HG02571 (cell line): ENCODE measurements at regions not wholly inside any gene's neighbourhood (a gene's known extent, or its start where the extent isn't known, plus 50 kb on each side); places are given as distances from the start of the nearest gene placed in this dataset.
A peak's percentile ranks its signal among the peaks of the same experiment; 100 is the strongest.
"Not testable (repeated sequence)": the region's sequence is repeated elsewhere in the genome, so short reads cannot be mapped to it uniquely, and the experiment has no call there.

ENCODE experiments used
- ATAC-seq: cut with Tn5 transposase; IDR thresholded peaks from one replicate; pipeline ENCODE4 v1.9.1; 2021; ENCODE audit warnings: mild to moderate bottlenecking, moderate library complexity; ENCODE audit not compliant: unreplicated experiment

DNA sequence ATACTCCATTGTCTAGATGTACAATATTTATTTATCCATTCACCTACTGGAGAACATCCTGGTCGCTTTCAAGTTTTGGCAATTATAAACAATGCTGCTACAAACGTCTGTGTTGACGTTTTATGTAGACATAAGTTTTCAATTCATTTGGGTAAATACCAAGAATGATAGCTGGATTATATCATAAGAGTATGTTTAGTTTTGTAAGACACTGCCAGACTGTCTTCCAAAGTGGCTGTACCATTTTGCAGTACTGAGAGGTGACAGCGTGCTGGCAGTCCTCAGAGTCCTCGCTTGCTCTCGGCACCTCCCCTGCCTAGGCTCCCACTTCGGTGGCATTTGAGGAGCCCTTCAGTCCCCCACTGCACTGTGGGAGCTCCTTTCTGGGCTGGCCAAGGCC is 253.3 kb upstream of the INTU start:
- ATAC-seq = no peak

DNA sequence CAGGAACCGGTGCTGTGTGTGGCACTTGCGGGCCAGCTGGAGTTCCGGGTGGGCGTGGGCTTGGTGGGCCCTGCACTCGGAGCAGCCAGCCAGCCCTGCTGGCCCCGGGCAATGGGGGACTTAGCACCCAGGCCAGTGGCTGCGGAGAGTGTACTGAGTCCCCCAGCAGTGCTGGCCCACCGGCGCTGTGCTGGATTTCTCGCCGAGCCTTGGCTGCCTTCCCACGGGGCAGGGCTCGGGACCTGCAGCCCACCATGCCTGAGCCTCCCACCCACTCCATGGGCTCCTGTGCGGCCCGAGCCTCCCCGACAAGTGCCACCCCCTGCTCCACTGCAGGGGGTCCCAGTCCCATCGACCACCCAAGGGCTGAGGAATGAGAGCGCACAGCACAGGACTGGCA is 252.8 kb upstream of the INTU start:
- ATAC-seq = not testable (repeated sequence)

DNA sequence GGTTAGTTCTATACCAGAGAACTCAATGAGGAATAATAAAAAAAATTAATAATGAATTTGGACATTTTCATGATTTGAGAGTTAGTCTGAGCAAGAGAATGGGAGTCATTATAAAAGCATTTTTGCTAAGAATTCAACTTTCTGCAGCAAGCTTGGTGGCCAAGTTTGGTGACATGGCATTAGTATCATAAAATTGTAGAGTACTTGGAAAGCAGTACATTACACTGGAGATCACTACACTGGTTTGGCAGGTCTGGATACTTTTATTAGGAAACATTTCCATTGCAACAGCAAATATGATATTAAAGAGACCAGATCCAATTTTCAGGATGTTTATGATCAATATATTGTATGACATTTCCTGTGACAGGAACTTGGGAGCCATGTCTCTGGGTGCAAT is 249.1 kb upstream of the INTU start:
- ATAC-seq = no peak

DNA sequence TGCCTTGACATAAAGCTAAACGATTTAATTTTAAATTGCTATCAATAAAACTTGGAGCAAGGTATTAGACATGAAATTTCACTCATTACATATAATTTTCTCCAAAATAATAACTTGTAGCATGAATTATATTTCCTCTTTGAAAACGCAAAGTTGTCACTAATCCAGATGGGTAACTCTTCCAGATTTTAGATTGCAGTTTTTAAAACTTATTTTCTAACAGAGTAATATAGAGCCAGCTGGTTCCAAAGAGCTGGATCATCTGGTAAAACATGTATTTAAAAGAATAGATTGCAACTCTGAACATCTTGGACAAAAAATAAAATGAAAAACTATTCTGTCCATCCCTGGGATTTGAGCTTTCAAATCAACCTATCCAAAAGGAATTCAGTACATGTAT is 238.2 kb upstream of the INTU start:
- no peak for ATAC-seq

DNA sequence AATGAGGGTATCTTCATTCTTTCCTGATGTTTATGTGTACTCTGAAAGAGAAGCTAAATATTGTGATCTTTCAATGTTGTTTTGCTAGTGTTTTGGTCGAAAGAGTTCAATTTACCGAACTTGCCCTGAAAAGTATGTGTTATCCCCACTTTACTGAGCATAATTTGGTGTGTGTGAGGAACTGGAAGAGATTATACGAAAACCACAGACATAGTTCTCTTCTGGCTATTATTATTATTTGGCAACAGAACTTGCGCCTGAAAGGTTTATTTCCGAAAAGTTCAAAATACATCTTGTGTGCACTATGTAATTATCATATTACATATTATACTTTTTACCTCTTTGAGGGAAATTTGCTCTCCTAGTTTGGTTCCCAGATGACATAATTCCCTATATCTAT is 232.5 kb upstream of the INTU start:
- no peak for ATAC-seq

DNA sequence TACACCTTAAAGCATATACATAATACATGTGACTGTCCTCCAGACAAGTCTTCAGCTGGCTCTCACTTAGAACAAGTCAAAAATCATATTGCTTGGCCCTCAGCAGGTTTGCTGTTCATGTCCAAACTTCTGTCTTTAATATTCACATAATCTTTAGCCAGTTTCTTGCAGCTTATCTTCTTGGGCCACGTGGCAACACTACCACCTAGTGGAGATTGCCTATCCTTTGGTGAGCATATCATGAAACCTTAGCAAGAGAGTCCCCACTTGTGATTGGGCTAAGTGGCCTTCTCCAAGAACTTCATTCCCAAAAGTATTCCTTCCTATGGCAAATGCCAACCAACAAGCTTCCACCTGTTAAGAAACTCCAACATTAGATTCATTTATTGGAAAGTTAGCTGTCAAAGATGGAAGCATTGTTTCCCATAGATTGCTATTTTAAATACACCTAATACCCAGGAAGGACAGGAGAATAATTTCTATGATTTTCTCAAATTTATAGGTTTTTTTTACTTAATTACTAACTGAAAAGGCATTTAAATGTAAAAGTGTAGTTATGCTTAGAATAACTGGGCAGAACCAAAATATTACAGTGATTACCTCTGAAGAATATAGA is 231.9 kb upstream of the INTU start:
- peak; percentile 89 for ATAC-seq

DNA sequence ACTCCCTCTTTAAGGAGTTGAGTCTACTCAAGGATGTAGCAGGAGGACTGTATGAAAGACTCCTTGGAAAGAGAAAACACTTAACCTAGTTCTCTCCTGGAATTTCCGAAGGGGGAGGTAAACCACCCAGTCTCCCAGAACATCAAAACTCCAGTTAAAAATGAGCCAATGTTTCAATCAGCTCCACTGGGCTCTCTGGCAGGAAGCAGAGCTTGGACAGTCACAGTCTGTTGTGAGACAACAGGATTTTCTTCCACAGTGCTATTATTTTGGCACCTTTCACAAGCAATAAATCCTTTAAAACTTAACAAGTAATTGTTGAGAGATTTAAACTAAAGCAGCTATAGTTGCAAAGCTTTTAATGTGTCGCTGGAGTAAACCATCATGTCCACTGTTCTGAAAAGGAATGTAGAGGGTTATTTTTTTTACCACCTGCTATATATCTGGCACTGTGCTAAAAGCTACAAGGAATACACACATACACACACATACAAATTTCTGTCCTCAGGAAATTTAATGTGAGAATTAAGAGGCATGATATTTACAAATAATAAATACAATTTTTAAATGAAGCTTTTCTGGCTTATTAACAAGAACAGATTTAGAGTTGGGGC is 229.2 kb upstream of the INTU start:
- ATAC-seq = no peak

DNA sequence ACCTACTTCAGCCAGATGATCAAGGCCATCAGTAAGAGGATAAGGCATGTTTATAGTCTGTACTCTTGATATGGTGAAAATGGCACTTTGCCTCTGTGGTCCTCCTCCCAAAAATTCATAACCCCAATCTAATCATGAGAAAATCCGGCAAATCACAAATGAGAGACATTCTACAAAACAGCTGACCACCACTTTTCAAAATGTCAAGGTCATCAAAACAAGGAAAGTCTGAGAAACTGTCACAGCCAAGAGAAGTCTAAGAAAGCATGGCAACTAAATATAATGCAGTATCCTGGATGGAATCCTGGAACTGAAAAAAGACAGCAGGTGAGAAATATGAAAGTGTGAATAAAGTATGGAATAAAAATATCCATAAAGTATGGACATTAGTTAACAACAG is 226.6 kb upstream of the INTU start:
- ATAC-seq = no peak

DNA sequence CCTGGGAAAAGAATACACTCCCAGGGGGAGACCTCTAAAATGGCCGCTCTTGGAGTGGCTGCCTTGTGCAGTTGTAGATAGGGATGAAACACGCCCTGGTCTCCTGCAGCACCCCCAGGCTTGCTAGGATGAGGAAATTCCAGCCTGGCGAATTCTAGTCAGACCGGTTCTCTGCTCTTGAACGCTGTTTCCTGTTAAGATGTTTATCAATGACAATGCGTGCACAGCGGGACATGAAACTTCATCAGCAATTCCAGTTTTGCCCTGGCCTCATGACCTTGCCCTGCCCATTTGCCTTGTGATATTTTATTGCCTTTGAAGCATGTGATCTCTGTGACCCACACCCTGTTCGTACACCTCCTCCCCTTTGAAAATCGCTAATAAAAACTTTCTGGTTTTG is 225.2 kb upstream of the INTU start:
- not testable (repeated sequence) for ATAC-seq

DNA sequence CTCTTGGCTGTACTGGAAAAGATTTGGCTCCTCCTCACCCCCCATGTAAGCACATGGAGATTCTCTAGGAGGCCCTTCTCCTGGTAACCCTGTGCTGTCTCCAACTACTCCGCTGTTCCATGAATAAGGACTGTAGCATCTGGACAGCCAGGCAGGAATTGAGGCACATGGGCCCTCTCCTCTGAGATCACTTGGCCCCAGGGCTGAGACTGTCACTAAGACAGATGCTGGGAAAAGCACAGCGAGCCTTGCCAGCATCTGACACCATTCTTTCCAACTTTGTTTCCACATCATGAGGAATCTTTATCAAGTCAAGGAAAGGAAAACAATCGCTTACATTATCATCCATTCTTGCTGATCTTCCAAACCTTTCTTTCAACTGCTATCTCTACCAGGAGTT is 222.6 kb upstream of the INTU start:
- ATAC-seq = no peak

DNA sequence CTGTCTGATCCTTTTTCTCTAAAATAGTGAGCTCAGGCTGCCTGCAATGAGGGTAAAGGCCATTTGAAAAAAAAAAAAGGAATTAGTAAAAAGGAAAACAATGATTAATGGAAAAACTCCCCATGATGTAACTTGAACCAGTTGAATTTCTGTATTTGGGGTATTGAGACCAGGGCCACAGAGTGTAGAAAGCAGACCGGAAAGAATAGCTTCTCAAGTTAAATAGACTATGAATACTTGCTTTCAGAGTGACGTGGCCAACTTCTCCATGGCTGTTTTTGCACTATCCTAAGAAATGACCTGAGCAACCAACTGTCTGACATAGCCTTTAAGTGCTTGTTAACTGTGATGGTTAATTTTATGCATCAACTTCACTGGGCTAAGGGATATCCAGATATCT is 222.1 kb upstream of the INTU start:
- no peak for ATAC-seq

DNA sequence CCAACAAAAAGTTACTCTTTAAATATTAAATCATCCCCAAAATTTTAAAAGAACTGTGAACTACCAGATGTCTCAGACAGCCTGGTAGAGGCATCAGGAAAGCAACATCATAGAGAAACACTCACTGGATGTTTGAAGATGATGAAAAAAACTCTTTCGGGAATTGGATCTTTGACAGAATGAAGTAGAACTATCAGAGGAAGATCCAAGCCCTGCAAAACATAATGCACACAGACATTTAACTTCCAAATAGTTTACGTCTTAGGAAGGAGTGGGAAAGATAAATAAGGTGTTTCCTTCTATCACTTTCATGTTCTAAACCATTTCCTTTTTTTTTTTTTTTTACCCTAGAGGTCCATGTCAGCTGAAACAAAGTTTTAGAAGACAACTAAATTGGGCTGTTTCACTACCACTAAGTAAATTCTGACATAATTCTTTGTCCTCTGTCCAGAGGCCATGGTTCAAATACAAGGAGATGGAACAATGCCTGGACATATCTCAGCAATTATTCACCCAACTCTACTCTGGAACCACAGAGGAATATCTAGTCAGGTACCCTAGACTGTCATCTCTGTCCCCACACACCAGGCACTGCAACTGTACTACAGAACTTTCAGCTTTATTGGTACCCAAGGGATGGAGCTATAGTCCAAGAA is 217.7 kb upstream of the INTU start:
- ATAC-seq = no peak

DNA sequence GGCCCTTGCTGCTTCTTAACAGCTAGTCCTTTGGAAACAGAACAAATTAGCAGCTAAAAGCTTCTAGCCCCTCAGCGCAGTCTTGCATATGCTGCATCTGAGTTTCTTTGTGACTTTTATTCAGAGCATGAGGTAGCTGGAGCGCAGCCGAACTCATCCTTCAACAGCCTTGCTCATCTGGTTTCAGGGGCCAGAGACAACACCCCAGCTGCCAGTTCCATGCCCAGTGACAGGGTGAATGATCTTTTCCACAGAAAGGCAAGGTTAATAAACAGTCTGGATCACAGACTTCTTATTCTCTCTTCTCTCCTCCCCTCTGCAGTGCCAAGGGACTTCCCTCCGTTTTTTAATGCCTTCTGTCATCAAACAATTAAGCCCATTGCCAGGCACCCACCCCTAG is 216.6 kb upstream of the INTU start:
- no peak for ATAC-seq

DNA sequence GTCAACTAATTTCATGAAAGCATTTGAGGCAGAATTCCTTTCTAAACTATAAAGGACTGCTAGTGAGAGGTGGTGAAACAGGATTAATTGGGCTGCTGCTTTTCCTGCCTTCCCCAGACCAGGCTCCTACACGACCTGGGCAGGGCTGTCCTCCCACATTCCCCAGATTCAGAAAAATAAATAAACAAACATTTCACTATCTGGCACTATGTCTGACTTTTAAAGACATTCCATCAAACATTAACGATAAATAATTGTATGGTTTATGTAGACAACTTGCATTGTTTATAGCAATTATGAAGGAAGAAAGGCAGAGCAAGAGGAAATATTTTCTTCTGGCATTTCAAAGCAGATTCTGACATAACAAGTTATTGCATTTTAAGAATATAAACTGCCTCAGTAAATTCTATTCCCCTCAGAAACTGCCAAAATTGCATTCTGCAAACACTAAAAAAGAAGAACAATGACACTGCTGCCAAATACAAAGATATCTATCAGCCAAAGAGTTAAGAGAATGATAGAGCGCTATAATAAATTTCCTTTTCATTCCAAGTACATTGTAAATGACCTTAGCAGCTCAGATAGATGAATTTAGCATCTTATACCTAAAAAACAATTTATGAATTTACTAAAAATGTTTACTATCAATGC is 214.7 kb upstream of the INTU start:
- ATAC-seq = no peak

DNA sequence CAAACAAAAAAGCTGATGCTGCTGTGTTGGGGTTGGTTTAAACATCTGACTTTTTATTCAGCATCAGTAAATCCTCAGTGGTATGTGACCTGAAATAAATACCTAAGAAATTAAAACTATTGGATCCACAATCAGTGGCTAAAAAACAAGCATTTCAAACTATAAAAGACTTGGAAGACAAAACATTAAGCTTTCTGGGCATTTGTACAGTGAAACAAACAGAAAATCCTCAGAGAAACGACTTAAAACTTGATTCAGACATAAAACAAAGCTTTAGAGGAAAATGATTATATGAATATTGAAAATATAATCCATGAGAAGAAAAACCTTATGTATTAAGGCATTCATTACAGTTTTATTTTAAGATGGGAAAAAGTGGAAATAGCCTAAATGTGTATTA is 213.3 kb upstream of the INTU start:
- no peak for ATAC-seq

DNA sequence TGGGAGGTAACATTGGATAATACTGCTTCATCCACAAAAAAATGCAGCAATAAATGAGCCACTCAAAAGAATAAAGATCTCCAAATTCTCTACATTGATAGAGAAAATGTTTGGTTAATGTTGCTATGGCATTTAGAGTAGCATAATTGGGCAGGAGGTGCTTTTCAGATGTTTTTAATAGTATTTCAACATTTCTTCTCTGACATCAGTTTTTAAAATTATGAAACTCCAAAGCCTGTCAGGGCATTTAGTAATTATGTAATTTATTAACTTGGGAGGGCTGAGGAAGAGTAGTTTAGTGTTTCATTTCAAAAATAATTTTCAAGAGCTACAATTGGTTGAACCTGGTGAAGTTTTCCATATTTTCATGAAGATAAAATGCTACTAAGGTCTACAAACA is 211.3 kb upstream of the INTU start:
- no peak for ATAC-seq

DNA sequence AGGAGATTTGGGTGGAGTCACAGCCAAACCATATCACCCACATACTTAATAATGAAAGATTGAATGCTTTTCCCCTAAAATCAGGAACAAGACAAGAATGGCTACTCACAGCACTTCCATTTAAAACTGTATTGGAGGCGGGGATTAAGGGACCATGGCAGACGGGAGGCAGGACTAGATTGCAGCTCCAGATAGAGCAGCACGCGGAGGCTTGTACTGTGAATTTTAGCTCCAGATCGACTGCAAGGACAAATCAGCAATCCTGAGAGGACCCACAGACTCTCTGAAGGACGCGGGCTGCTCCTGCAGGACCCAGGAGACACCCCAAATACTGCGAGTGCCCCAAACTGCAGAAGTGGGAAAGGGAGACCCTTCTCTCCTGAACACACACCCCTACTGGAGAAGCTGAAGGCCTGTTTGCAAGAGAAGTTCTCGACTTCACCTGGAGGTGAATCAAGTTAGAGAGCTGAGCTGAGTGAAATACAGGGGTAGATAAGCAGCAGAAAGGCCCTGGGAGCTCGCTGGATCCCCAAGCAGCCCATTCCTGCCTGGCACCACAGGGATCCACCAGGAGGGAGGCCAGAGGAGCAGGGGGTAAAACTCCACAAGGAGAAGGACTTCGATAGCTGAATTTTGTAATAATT is 207.4 kb upstream of the INTU start:
- no peak for ATAC-seq

DNA sequence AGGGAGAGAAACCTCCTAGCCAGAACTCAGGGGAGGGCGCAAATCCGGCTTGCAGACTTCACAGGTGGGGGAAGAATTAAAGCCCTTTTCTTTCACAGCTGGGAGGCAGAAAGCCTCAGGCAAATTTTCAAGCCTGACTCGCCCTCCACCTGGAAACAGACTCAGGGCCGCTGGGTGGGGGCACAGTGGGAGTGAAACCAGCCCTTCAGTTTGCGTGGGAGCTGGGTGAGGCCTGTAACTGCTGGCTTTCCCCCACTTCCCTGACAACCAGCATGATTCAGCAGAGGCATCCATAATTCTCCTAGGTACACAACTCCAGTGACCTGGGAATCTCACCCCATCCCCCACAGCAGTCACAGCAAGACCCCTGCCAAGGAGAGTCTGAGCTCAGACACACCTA is 206.9 kb upstream of the INTU start:
- no peak for ATAC-seq

DNA sequence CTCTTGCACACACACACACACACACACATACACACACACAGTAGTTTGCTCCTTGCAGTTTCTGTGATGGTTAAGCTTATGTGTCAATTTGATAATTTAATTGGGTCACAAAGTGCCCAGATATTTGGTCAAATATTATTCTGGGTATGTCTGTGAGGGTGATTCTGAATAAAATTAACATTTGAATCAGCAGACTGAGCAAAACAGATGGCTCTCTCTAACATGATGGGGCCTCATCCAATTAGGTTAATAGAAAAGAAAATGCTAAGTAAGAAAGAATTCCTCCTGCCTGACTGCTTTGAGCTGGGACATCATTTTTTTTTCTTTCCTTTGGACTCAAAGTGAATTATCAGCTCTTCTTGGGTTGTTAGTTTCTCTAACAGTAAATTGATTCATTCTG is 191.2 kb upstream of the INTU start:
- no peak for ATAC-seq

DNA sequence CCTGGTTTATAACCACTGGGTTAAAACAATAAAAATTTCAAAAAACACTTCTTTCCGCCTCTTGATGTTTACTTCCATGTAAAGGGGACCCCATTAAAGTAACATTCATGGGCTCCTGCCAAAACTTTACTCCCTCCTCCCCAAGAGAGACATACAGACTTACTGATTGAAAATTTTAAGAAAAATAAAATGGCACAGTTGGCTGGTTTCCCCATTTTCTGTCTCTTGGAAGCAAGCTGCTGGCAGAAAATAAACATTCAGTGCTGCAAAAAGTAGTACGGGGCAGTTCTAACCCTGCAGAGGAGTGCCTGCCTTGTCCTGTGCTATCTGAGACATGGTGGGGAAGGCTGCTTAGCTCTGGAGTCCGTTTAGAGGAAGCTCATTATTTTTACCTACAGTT is 187.3 kb upstream of the INTU start:
- ATAC-seq = no peak

DNA sequence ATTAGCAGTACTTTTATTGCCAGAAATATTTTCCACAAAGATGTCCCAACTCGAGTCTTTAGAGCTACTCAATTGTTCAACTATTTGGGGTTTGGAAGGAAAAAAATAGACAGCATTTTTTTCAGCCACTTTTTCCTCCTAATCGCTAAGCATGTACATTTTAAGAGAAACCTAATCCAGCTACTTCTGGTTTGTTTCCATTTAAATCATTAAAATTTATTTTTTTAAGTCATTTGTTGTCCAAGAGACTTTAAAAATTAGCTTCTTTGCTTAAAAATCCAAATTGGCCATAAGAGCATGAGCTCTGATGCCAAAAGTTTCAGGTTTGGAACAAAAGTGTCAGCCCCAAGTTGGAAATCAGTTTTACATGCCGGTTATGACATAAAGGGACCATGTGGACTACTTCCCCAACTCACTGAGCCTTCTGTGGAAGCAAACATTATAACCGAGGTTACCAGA is 186.3 kb upstream of the INTU start:
- no peak for ATAC-seq

DNA sequence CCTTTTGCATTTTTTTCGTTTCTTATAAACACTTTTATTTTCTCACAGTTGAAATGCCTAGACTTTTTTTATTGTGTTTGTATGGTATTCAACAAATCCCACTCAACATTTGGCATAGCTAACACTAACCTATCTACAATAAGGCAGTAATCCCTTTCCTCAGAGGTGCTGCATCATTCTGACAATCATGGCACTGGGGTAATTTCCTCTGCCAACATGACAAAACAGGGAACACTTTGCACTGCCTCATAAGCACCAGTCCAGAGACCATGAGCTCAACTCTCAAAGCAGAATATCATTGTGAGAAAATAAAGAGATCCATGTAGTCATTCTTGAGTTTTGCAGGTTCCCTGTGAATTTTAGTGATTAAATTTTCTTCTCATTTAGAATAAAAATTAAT is 183.8 kb upstream of the INTU start:
- ATAC-seq = no peak
